OCI-LY1 (cell line): ENCODE measurements at regions not wholly inside any gene's neighbourhood (a gene's known extent, or its start where the extent isn't known, plus 50 kb on each side); places are given as distances from the start of the nearest gene placed in this dataset.

ENCODE experiments used
- EZH2 ChIP-seq: fragments of 200-600 bp; sonication (generic), shearing (Covaris generic); IDR thresholded peaks from 2 replicates; pipeline ENCODE4 v1.8.0; 2017; ENCODE audit warnings: borderline replicate concordance, mixed run types, mild to moderate bottlenecking, antibody characterized with exemption, low read length, moderate library complexity, mixed read lengths
- TF ChIP-seq, protein P1 (sequence below): fragments of 200-600 bp; sonication (generic), shearing (Covaris generic); IDR thresholded peaks from 2 replicates; pipeline ENCODE4 v1.5.1; 2017; ENCODE audit warnings: mild to moderate bottlenecking, antibody characterized with exemption, low read length, moderate library complexity, mixed read lengths

DNA sequence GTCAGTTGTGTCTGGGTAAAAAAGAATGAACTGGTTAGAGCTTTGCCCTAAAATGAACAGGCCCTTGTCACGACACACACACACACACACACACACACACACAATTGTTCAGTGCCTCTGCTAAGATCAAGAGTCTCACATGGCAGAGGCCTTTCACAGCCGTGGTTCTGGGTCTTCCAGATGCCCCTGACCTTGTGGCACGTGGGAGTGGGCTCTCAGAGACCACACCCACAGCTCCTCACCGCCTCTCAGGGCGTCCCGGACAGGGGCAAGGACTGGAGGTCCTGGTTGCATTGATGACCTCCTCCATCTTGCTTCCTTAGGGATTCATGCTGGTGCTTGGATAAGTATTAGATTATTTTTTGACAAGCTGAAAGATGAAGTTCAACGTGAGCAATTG lies 101.0 kb downstream of the HSPH1 start:
- no peak for TF ChIP-seq EZH2
- TF ChIP-seq, protein P1, sequence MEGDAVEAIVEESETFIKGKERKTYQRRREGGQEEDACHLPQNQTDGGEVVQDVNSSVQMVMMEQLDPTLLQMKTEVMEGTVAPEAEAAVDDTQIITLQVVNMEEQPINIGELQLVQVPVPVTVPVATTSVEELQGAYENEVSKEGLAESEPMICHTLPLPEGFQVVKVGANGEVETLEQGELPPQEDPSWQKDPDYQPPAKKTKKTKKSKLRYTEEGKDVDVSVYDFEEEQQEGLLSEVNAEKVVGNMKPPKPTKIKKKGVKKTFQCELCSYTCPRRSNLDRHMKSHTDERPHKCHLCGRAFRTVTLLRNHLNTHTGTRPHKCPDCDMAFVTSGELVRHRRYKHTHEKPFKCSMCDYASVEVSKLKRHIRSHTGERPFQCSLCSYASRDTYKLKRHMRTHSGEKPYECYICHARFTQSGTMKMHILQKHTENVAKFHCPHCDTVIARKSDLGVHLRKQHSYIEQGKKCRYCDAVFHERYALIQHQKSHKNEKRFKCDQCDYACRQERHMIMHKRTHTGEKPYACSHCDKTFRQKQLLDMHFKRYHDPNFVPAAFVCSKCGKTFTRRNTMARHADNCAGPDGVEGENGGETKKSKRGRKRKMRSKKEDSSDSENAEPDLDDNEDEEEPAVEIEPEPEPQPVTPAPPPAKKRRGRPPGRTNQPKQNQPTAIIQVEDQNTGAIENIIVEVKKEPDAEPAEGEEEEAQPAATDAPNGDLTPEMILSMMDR: no peak
